NOMO-1 treated with dmso at 0.1 percent for 144 hours (cell line): ENCODE measurements at regions not wholly inside any gene's neighbourhood (a gene's known extent, or its start where the extent isn't known, plus 50 kb on each side); places are given as distances from the start of the nearest gene placed in this dataset.

Experiments used
- DNase-seq: peaks from one replicate; lab custom pipeline; 2025; ENCODE audit not compliant: unreplicated experiment; lab: John Stamatoyannopoulos, UW

DNA sequence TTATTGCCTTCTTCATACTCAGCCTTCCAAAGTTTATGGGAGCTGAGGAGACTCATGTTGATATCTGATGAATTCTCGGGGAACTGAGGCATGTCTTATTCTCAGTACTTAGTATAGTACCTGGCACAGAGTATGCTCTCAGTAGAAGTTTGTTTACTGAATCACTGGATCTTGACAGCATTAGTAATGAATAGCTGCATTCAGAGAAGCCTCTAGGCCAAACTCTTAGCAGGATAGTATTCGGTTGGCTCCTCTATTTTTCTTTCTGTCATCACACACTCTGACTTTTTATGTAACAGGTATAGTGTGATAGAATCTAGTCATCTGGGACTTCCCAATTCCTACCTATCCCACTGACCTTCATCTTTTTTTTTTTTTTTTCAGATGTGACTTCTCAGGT, 566.4 kb upstream of the MAN1A1 start:
- no peak for DNase-seq

DNA sequence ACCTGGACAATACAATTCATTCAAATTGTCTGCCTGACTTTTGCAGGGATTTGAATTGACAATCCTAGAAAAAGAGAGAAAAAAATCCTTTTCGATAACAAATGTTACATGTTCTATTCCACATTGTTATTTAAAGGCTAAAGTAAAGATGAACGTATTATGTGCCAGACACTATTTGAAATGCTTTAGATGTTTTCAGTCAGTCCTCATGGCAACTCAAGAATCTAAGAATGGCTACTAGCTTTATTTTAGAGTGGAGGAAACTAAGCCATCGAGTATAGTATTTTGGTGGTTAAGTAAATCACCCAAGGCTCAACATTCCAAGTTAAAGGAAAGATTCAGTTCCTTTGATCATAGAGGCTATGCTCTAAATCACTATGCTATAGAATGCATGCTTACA, 558.6 kb upstream of the MAN1A1 start:
- no peak for DNase-seq

DNA sequence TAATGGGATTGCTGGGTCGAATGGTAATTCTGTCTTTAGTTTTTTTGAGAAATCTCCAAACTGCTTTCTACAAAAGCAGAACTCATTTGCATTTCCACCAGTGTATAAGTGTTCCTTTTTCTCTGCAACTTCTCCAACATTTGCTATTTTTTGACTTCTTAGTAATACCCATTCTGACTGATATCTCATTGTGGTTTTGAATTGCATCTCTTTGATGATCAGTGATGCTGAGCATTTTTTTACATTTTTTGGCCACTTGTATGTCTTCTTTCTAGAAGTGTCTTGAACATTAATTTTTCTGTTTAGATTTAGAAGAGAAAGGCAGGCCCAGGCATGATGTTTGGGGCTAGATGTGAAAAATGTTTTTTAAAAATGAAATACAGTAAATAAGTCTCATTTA, 553.1 kb upstream of the MAN1A1 start:
- no peak for DNase-seq

DNA sequence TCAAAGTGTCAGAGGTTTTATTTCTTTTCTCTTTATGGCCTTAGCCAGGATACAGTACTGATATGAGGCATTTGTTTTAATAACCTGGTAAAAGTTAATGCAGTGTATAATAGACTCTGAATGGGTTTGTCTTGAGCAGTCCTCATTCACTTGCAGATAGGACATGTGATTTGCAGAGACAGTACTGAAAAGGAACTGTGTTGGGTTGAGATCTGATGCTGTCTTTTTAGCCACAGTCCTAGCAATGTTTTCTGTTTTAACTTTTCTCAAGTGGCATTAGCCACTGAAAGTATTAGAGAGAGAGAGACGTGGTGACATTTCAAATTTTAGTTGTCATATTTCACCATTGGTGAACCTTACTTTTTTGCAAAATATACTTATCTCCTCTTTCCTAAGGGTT, 547.2 kb upstream of the MAN1A1 start:
- no peak for DNase-seq

DNA sequence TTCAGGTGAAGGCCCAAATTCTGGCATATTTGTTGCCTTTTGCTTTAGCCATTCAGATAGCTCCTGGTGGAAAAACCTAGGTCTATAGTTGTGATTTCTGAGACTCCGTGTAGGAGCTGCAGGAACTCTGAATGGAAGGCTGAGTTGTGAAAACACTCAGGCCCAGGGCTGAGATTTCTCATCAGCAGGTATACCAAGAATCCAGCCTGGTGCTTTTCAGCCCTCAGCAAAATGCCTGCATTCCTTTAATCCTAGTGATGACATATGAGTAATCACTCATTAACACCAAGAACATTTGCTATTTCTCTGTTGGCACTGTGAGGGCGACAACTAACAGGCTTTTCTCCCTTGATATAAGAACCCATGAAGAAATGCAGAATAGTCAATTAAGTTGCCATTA, 546.1 kb upstream of the MAN1A1 start:
- no peak for DNase-seq

DNA sequence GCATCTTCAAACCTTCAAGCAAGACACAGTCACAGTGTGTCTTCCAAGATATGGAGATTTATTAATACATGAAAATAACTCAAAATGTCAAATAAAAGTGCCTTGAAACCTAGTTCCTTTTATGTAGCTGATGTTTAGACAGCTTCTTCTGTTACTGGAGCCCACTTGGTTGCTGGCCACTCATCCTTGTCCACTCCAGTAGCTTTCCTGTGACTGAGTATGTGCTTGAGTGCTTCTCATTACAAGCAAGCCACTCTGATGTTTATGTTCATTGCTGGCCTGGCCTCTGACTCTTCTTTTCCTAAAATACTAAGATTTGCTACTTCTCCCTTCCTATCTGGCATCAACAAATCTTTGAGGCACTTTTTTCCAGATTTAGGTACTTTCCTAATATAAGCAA, 545.2 kb upstream of the MAN1A1 start:
- no peak for DNase-seq

DNA sequence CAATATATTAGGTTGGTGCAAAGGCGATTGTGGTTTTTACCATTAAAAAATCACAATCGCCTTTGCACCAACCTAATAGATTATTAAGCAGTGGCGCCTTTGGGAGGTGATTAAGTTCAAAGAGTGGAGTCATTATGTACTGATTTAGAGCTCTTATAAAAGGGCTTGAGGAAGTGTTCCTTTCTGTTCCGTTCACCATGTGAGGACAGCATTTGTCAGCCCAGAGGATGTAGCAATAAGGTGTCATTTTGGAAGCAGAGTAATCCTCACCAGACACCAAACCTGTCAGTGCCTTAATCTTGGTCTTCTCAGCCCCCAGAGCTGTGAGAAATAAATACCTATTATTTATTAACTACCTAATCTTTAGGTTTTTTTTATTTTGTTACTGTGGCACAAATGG, 542.1 kb upstream of the MAN1A1 start:
- DNase-seq, result no peak

DNA sequence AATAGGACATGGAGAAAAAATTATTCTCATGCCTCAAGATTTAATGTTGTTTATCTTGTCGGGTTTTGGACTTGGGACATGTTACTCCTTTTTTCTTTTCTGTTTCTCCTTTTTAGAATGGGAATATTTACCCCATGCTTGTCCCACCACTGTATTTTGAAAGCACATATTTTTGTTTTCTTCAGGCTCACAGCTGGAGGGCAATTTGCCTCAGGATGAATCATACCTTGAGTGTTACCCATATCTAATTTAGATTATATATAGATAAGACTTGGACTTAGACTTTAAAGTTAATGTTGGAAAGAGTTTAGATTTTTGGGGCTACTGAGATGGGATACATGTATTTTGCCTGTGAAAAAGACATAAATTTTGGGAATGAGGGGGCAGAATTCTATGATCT, 541.6 kb upstream of the MAN1A1 start:
- DNase-seq, result no peak

DNA sequence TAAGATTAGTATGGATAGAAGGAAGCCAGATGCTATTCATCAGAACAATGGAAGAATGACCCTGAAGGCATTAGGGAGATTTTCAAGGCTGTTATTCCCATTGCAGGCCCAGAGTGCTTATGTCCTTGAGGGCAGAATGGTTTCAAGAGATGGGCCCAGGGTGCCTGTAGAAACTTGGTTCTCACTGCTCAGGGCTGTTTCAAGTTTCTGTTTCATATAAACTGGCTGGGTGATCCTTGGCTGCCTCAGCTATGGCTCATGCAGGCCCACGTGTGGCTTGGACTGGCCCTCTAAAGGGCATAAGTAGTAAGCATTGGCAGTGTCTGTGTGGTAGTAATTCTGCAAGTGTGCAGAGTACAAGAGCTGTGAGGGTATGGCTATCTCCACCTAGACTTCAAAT, 540.9 kb upstream of the MAN1A1 start:
- DNase-seq, result no peak

DNA sequence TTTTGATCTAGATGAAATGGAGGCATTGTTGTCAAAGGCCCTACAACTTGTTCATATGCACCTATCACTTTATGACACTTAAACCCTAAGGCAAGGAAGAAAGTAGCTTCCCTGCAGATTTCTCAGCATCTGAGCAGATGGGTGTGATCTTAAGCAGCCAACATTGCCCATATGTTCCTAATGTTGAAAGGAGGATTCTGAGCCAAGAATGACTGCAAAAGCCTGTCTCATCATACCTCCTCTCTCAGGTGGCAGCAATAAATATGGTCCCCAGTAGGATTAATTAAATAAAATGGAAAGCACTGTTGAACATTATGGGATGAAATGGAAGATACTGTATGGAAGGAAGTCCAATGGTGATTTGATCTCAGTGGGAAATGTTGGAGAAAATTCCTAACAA, 538.1 kb upstream of the MAN1A1 start:
- DNase-seq, result no peak

DNA sequence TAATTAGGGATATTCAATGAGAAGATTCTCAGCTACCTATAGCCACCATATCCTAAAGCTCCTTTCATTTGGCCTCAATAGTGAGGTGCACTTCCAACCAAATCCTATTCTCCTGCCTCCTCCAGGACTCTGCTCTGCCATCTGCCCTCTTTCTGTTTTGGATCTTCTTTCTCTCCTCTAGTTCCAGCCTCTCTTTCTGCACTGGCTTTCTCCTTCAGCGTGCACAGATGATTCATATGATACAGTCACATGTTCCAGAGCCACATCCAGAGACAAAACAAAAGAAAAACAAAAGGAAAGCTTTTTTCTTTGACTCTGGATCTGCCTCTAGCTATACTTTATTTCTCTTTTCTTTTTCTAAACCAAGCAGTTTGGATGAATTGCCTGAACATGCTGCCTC, 531.9 kb upstream of the MAN1A1 start:
- DNase-seq, result no peak

DNA sequence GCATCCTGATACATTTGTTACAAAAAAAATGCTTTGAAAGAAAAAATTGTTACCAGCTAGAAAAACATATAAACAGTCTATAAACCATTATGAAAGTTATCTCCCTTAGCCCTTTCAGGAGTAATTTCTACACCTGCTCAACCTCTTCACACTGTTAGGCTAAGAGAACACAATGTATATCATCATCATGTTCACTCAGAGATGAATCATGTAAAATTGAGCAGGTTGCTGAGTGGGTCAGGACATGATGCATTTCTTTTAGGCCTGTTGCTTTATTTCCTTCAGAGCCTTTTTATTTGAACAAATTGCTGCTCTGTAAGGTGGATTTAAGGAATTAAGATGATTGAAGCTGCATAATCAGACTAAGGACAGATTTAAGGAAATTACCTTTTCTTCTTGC, 531.3 kb upstream of the MAN1A1 start:
- DNase-seq, result no peak

DNA sequence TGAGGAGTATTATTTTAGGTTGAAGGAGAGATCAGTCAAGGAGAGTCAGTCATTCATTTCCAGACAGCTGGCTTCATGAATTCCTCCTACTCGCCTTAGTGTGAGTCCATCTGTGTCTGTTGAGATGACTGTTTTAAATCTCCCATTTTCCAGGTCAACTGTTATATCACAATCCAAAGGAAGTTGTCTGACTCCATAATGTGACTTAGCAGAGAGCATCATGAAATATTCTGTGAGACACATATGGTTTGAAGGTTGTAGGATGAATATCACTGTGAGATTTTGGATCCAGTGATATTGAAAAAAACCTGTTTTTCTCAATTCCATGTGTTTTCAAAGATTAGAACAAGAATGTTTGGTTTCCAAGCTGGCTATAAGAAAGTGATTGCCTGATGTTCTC, 530.2 kb upstream of the MAN1A1 start:
- DNase-seq, result no peak

DNA sequence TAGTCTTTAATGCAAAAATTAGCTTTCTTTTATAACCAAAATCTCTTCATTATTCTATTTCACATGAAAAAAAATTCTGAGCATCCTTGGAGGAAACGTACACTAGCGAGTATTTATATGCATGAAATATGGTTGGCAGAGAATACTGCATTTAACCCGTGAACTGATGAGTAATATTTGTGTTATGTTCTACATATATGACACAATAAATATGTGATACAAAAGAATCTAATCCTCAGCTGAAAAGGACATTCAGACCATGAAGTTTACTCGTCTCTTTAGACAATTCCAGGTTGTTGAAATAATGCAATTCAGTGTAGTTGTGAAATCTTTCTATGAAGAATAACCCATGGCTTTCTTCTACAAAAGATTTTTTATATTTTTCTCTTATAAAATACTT, 524.8 kb upstream of the MAN1A1 start:
- no peak for DNase-seq

DNA sequence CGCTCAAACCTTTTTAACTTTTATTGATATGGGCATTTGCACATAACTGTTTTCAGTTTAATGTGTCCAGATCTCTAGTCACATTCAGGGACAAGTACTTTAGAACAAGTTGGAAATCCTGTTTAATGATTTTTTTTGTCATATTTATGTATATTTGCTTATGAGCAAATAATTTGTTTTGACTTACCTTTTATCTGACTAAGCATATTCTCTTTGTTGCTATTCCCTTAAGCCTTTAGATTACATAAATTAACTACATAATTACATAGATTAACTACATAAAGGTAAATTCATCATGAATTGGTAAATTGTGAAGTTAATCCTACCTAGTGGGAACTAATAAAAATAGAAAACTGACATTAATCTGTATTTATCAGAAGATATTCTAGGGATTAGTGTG, 523.5 kb upstream of the MAN1A1 start:
- DNase-seq, result no peak

DNA sequence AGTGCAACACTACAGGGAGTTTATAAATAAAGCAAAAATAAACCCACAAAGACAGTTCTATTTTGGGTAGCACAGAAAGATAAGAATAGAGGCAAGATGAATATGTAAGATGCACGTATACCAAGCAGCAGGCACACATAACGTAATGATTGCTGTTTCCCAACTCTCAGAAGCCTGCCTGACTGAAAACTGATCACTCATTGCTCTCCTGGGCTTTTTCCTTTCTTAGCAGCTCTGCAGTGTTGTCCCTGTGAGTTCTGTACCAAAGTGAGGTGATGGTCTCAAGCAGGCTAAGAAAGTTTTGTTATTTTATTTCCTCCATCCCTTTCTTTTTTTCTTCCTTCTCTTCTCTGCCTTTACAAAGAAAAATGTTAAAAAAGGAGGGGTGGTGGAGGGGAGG, 522.0 kb upstream of the MAN1A1 start:
- DNase-seq, result no peak

DNA sequence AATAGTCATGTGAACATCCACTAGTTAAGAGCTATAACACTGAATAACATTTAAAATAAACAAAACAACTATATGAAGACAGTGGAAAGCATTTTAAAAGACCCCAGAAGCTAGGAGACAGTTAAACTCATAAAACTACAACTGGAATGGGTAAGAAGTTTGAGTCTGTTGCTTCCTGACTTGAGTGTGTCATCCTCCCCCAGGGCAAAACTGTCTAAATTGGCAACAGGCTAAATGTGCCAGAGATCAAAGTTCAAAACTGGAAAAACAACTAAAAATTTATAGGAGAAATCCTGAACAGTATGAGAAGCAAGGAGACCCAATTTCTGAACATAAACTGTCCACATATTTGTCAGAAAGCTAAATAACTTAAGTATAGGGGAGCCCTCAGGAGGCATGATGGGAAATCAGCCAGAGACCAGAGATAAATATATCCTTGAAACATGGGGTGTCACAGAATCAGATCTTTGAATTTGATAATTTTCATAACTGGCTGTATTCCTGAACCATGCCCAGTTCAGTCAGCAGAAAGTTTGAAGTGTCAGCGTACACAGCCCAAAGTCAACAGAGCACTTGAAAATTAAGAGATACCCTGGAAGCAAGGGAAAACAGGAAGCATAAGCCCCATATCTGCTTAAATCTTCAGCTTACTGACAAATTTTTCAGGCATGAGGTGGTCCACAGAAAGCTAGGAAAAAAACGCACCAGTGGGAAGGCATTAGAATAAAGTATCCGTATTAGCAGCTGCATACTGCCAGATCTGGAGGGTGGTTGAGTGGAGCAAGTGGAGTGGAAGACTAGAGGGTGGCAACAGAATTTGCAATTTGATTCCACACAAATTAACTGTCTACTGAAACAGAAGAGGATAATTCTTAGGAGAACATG, 516.1 kb upstream of the MAN1A1 start:
- no peak for DNase-seq

DNA sequence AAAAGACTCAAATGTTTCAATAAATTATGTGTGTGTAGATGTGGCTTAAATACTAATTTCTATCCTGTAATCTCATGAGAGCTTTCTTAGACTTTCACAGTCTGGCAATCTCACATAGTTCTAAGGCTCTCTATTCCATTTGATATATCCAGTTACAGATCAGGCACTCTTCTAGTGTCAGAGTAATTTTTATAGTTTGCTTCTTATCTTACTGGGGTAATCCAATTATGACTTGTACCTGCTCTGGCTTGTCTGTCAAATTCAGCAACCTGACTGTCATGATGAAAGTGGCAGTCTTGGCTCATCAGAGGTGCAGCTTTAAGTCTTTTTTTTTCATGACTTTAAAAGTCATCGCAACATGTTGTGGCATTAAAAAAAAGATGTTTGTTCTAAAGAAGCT, 513.2 kb upstream of the MAN1A1 start:
- no peak for DNase-seq

DNA sequence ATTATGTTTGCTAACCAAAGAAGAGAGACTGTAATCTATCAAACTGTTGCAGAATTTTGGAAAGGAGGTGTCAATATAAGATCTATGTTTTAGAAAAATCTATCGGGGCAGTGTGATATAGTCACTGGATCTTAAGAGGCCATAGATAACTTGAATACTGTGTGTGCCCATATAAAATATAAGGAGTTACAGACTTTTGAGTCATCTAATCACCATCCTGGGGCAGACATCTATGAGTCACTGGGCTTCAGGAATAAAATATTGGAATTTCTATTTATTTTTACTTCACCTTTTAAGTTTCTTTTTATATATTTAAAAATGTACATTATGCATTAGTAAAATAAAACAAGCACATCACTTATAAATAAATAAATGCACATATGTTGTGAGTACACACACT, 509.3 kb upstream of the MAN1A1 start:
- no peak for DNase-seq

DNA sequence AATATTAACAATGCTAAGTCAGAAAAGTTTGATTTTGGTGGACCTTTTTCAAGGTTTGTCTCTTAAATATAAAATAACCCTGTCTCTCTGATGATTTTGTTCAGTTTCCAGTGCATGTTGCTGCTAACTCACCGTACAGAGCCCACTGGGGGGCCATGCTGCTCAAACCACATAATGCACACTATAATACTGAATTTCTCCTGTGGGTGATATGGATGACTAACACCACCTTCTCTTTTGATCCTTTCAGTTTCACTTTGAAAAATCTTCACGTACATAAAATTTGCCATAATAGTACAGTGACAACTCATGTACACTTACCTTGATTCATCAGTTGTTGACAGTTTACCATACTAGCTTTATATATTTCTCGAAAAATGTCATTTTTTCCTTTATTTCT, 506.6 kb upstream of the MAN1A1 start:
- DNase-seq, result no peak

DNA sequence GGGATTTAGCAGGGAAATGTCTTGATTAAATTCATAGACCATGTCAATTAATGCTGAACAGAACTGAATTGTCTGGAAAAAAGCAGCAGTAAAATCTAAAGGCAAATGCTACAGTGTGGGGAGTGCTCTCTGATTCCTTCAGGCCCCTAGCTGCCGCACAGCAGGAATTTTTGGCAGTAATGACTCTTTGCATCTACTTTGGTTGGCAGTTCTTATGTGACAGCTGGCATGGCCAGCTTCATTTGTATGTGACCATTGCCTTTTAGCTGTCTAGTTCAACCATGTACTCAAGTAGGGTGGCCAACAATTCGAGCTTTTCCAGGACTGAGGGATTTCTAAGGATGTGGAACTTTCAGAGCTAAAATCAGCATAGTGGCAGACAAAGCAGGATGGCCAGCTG, 499.1 kb upstream of the MAN1A1 start:
- DNase-seq, result no peak

DNA sequence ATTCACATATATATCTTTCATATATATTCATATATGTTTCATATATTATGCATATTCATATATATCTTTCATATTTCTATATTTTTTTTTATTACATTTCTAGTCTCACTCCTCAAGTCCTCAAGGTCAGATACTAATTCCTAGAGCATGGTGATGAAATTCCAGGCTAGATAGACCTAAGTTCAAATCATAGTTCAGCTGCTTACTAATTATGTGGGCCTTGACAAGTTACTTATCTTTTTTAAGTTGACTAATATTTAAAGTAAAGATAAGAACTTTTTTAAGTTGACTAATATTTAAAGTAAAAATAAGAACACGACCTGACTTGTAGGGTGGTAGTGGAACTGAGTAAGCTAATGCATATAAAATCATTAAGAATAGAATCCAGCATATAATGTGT, 495.6 kb upstream of the MAN1A1 start:
- no peak for DNase-seq

DNA sequence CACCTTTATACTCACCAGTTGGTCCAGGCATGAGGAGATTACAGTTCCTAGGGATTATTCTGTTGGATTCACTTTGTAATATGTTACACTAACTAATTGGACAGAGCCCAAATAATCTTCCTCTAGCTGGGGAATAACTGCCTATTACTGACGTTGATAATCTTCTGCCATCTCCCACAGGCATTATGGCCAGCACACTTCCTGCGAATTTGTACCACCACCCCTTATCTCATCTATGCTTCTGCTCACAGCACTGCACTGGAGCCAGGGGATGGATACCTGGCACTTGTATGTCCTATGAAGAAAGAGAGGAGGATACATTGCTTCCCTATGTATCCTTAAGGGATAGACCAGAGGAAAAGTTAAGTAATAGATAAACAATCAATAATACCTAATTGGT, 494.8 kb upstream of the MAN1A1 start:
- DNase-seq, result no peak
